Aorta (tissue), 5 donors: ENCODE measurements at regions not wholly inside any gene's neighbourhood (a gene's known extent, or its start where the extent isn't known, plus 50 kb on each side); places are given as distances from the start of the nearest gene placed in this dataset.

Experiments
- ATAC-seq: fragments of 200-7000 bp; cut with Tn5 transposase; one replicate; pipeline ENCODE4 v1.9.1; 2022; ENCODE audit warnings: moderate library complexity; ENCODE audit not compliant: low FRiP score
- DNase-seq, 2 donors: peaks; one replicate each; pipeline ENCODE4 v3.0.0-alpha.2; 2020
- H3K27ac ChIP-seq, 2 donors: one replicate each; pipeline ENCODE4 v1.5.1; 2013; ENCODE audit warnings: low read length in 2 of 2, mild to moderate bottlenecking in 2 of 2, moderate library complexity in 2 of 2, control low read depth in 1 of 2, inconsistent platforms in 1 of 2, low read depth in 1 of 2
- H3K27me3 ChIP-seq, 2 donors: one replicate each; pipeline ENCODE4 v1.6.1; 2013; ENCODE audit warnings: control low read depth in 1 of 2, low read length in 1 of 2, mild to moderate bottlenecking in 1 of 2, moderate library complexity in 1 of 2; ENCODE audit not compliant: insufficient read depth in 2 of 2, control insufficient read depth in 1 of 2
- H3K36me3 ChIP-seq, 2 donors: one replicate each; pipeline ENCODE4 v1.6.1; 2013; ENCODE audit warnings: control low read depth in 1 of 2, low read length in 1 of 2, mild to moderate bottlenecking in 1 of 2; ENCODE audit not compliant: insufficient read depth in 2 of 2, control insufficient read depth in 1 of 2
- H3K4me1 ChIP-seq, 2 donors: one replicate each; pipeline ENCODE4 v1.6.1; 2013; ENCODE audit warnings: low read length in 2 of 2, control low read depth in 1 of 2, mild to moderate bottlenecking in 1 of 2, moderate library complexity in 1 of 2; ENCODE audit not compliant: insufficient read depth in 2 of 2, control insufficient read depth in 1 of 2
- H3K4me3 ChIP-seq, 2 donors: one replicate each; pipeline ENCODE4 v1.5.1; 2013; ENCODE audit warnings: low read length in 2 of 2, control low read depth in 1 of 2, mild to moderate bottlenecking in 1 of 2
- H3K9me3 ChIP-seq: one replicate; pipeline ENCODE4 v1.6.1; 2013; ENCODE audit warnings: mild to moderate bottlenecking, low read length; ENCODE audit not compliant: control insufficient read depth
- WGBS, 2 donors: extraction: QIAGEN DNeasy Blood & Tissue Kit; methylation state at CpG; one replicate each; pipeline ENCODE4 v1.1.7; 2013; 5-methylcytosine and 5-hydroxymethylcytosine counted together
- intact Hi-C, 2 donors: fragments of 100-400 bp; cut with DNase I; formaldehyde crosslinking; loops; one replicate each; pipeline versions ENCODE4 v1.14.2 to v1.15.0; 2022
- donor health status: healthy with polysubstance abuse.
- donor health status: Bipolar disorder and iron deficiency.
- donor health status: DM: no; HTN: no; CAD: no.
- donor health status: DM: no; HTN: no; CAD: no.
- donor health status: DM: yes; HTN: yes; CAD: no.

- Histone ChIP-seq H3K4me1 (no peaks in the 10 kb centered on the region), H3K4me3 (no peak overlapping the region), H3K27ac (no peak overlapping the region), H3K9me3 (no peaks in the 10 kb centered on the region), H3K27me3 (no peaks in the 10 kb centered on the region), H3K36me3 (no peaks in the 10 kb centered on the region)
- DNase-seq (no peak), ATAC-seq (no peak)
- intact Hi-C loops: no loop called here
- WGBS, 2 donors: 86 to 92% methylated on average over 4 of the region's 4 CpGs
Observed at GRCh38 chr4:119715490-119716445, 87.2 kb upstream of the PDE5A start.

GRCh38 chr4:119709418-119709817 lies 80.8 kb upstream of the PDE5A start:
- intact Hi-C loops: no loop called here
- Histone ChIP-seq H3K9me3 (no peaks in the 10 kb centered on the region), H3K36me3 (no peaks in the 10 kb centered on the region), H3K4me3 (no peak overlapping the region), H3K27me3 (no peaks in the 10 kb centered on the region), H3K4me1 (no peaks in the 10 kb centered on the region), H3K27ac (no peak overlapping the region)
- no peak for ATAC-seq
- 94 to 95% methylated on average over 2 of the region's 2 CpGs for WGBS, 2 donors
- DNase-seq: no peak

GRCh38 chr4:119707336-119707735 lies 78.7 kb upstream of the PDE5A start:
- Histone ChIP-seq H3K27ac (no peak overlapping the region), H3K4me1 (no peaks in the 10 kb centered on the region), H3K36me3 (no peaks in the 10 kb centered on the region), H3K9me3 (no peaks in the 10 kb centered on the region), H3K27me3 (no peaks in the 10 kb centered on the region), H3K4me3 (no peak overlapping the region)
- WGBS, 2 donors: 96 to 97% methylated on average over 3 of the region's 3 CpGs
- DNase-seq (no peak), ATAC-seq (no peak)
- intact Hi-C loops: no loop called here

- Histone ChIP-seq H3K27me3 (no peaks in the 10 kb centered on the region), H3K4me3 (no peak overlapping the region), H3K4me1 (no peaks in the 10 kb centered on the region), H3K36me3 (no peaks in the 10 kb centered on the region), H3K9me3 (no peaks in the 10 kb centered on the region), H3K27ac (no peak overlapping the region)
- ATAC-seq (no peak), DNase-seq (no peak)
- intact Hi-C loops: no loop called here
Observed at GRCh38 chr4:119706804-119707203, 78.2 kb upstream of the PDE5A start.

- 89 to 94% methylated on average over 4 of the region's 4 CpGs for WGBS, 2 donors
- Histone ChIP-seq H3K36me3 (no peaks in the 10 kb centered on the region), H3K27ac (no peak overlapping the region), H3K4me1 (peaks cover 0 to 2% of the 10 kb centered on the region in 2 donors), H3K9me3 (no peaks in the 10 kb centered on the region), H3K4me3 (no peak overlapping the region), H3K27me3 (no peaks in the 10 kb centered on the region)
- no peak for DNase-seq
- intact Hi-C loops: no loop called here
- ATAC-seq: no peak
Observed at GRCh38 chr4:119697887-119698393, 69.3 kb upstream of the PDE5A start.

- Histone ChIP-seq H3K9me3 (no peaks in the 10 kb centered on the region), H3K36me3 (no peaks in the 10 kb centered on the region), H3K27me3 (no peaks in the 10 kb centered on the region), H3K27ac (no peak overlapping the region), H3K4me1 (peaks cover 0 to 2% of the 10 kb centered on the region in 2 donors), H3K4me3 (no peak overlapping the region)
- ATAC-seq (no peak), DNase-seq (no peak)
- intact Hi-C loops: no loop called here
Observed at GRCh38 chr4:119696963-119697362, 68.4 kb upstream of the PDE5A start.

- intact Hi-C loops: no loop called here
- no peak for DNase-seq
Observed at GRCh38 chr4:119695216-119695615, 66.6 kb upstream of the PDE5A start.

GRCh38 chr4:119693126-119693525 lies 64.5 kb upstream of the PDE5A start:
- DNase-seq (no peak), ATAC-seq (no peak)
- no peaks in the 10 kb centered on the region for H3K36me3 ChIP-seq
- no peaks in the 10 kb centered on the region for H3K27me3 ChIP-seq
- no peak overlapping the region for H3K4me3 ChIP-seq
- intact Hi-C loops: loop anchor here (5.0 kb wide), 1 partner anchor 359 kb away; no protein-coding TSS in a partner anchor
- H3K27ac ChIP-seq: no peak overlapping the region
- no peaks in the 10 kb centered on the region for H3K9me3 ChIP-seq
- peaks cover 0 to 2% of the 10 kb centered on the region in 2 donors for H3K4me1 ChIP-seq

More at GRCh38 chr4:119695216-119695615, 66.6 kb upstream of the PDE5A start:
- H3K9me3 ChIP-seq: no peaks in the 10 kb centered on the region
- no peak for ATAC-seq
- no peaks in the 10 kb centered on the region for H3K27me3 ChIP-seq
- no peak overlapping the region for H3K27ac ChIP-seq
- 92 to 94% methylated on average over 2 of the region's 2 CpGs for WGBS, 2 donors
- no peak overlapping the region for H3K4me3 ChIP-seq
- H3K4me1 ChIP-seq: peaks cover 0 to 2% of the 10 kb centered on the region in 2 donors
- H3K36me3 ChIP-seq: no peaks in the 10 kb centered on the region

GRCh38 chr4:119692001-119692400 lies 63.4 kb upstream of the PDE5A start:
- peaks cover 0 to 2% of the 10 kb centered on the region in 2 donors for H3K4me1 ChIP-seq
- H3K4me3 ChIP-seq: no peak overlapping the region
- DNase-seq (peak in 1 of 2 donors; percentile 74), ATAC-seq (peak; percentile 78)
- WGBS, 2 donors: 0 to 2% methylated on average over 1 of the region's 1 CpG
- H3K27me3 ChIP-seq: no peaks in the 10 kb centered on the region
- H3K36me3 ChIP-seq: no peaks in the 10 kb centered on the region
- H3K27ac ChIP-seq: peak overlapping the region in 1 of 2 donors; percentile 28
- no peaks in the 10 kb centered on the region for H3K9me3 ChIP-seq
- intact Hi-C loops: loop anchor here (5.0 kb wide), 1 partner anchor 360 kb away; no protein-coding TSS in a partner anchor
